HCT116 (cell line): ENCODE measurements at regions not wholly inside any gene's neighbourhood (a gene's known extent, or its start where the extent isn't known, plus 50 kb on each side); places are given as distances from the start of the nearest gene placed in this dataset.

ENCODE experiments used
- ATAC-seq: fragments of 200-7000 bp; cut with Tn5 transposase; 2 replicates; pipeline ENCODE4 v1.9.1; 2020; ENCODE audit warnings: mild to moderate bottlenecking, moderate library complexity
- BruUV-seq: library from RNA; stranded (reverse); fragments of 400-500 nt; replicated peaks from 2 replicates; lab custom pipeline; 2021; lab: Mats Ljungman, UMichigan
- CTCF ChIA-PET: fragments of 300-600 bp; sonication (Branson Sonifier 250); formaldehyde crosslinking; loops from one replicate; lab custom pipeline; 2021; ENCODE audit warnings: antibody characterized with exemption; lab: Charles Lee
- POLR2A ChIA-PET: fragments of 300-600, 350-600 bp; sonication (Branson Sonifier 250); formaldehyde crosslinking; loops from one replicate; lab custom pipeline; 2021; ENCODE audit warnings: antibody characterized with exemption; lab: Charles Lee
- RAD21 ChIA-PET, 2 experiments: fragments of 300-600 bp; sonication (Branson Sonifier 250); formaldehyde crosslinking; loops; one replicate each; lab custom pipeline; 2023; ENCODE audit warnings: low total read pairs in 2 of 2; ENCODE audit not compliant: uncharacterized antibody in 2 of 2, unreplicated experiment in 2 of 2, low non-redundant PET in 1 of 2; lab: Charles Lee
- DNase-seq: peaks from one replicate; pipeline ENCODE4 v3.0.0-alpha.2; 2010; ENCODE audit warnings: low read depth, low spot score
- H2AFZ ChIP-seq: fragments of 200-600 bp; shearing (Covaris generic), sonication (generic); 2 replicates; pipeline ENCODE4 v1.6.1; 2017; ENCODE audit warnings: low read depth, mixed run types, mixed read lengths, antibody characterized with exemption, low read length; ENCODE audit not compliant: poor library complexity, severe bottlenecking
- H3K27ac ChIP-seq: 2 replicates; pipeline ENCODE4 v1.5.1; 2012; ENCODE audit warnings: low read depth, low read length
- H3K27me3 ChIP-seq: fragments of 200-600 bp; sonication (generic); 2 replicates; pipeline ENCODE4 v1.6.1; 2016; ENCODE audit warnings: mixed run types, low read length, mixed read lengths; ENCODE audit not compliant: insufficient read depth
- H3K36me3 ChIP-seq, 2 experiments: fragments of 200-500 bp in 1 of 2; fragments of 200-600 bp in 1 of 2; sonication (Bioruptor generic) in 1 of 2; sonication (generic) in 1 of 2; 2 replicates each; pipeline versions ENCODE4 v1.5.1 to v1.6.1; 2014 to 2016; ENCODE audit warnings: low read length in 2 of 2, inconsistent platforms in 1 of 2, mixed read lengths in 1 of 2, mixed run types in 1 of 2; ENCODE audit not compliant: insufficient read depth in 2 of 2, control insufficient read depth in 1 of 2
- H3K4me1 ChIP-seq, 2 experiments: fragments of 200-600 bp in 1 of 2; sonication (generic) in 1 of 2; 2 replicates each; pipeline versions ENCODE4 v1.5.1 to v1.6.1; 2012 to 2017; ENCODE audit warnings: low read length in 2 of 2, inconsistent platforms in 1 of 2, mild to moderate bottlenecking in 1 of 2, mixed read lengths in 1 of 2, mixed run types in 1 of 2, moderate library complexity in 1 of 2; ENCODE audit not compliant: insufficient read depth in 2 of 2, control insufficient read depth in 1 of 2
- H3K4me2 ChIP-seq: fragments of 200-600 bp; sonication (generic); 2 replicates; pipeline ENCODE4 v1.6.1; 2017; ENCODE audit warnings: mixed run types, low read length, mixed read lengths
- H3K4me3 ChIP-seq, 2 experiments: fragments of 200-600 bp in 1 of 2; sonication (generic) in 1 of 2; replicated peaks in 1 of 2; 2 replicates each; pipeline ENCODE4 v1.5.1; 2011 to 2016; ENCODE audit warnings: low read length in 2 of 2, control low read depth in 1 of 2, low read depth in 1 of 2, mild to moderate bottlenecking in 1 of 2, mixed read lengths in 1 of 2, mixed run types in 1 of 2
- H3K79me2 ChIP-seq: fragments of 200-600 bp; sonication (generic); 2 replicates; pipeline ENCODE4 v1.6.1; 2017; ENCODE audit warnings: mild to moderate bottlenecking, mixed run types, low read length, moderate library complexity, mixed read lengths; ENCODE audit not compliant: insufficient read depth
- H3K9ac ChIP-seq: fragments of 200-600 bp; sonication (generic); 2 replicates; pipeline ENCODE4 v1.6.1; 2016; ENCODE audit warnings: low read length, mixed read lengths
- H3K9me2 ChIP-seq: fragments of 200-600 bp; sonication (generic), shearing (Covaris generic); 2 replicates; pipeline ENCODE4 v1.6.1; 2017; ENCODE audit warnings: mixed run types, mild to moderate bottlenecking, moderate library complexity; ENCODE audit not compliant: insufficient read depth
- H3K9me3 ChIP-seq, 2 experiments: fragments of 200-500 bp in 1 of 2; fragments of 200-600 bp in 1 of 2; sonication (Bioruptor generic) in 1 of 2; sonication (generic) in 1 of 2; 2 replicates each; pipeline ENCODE4 v1.6.1; 2014 to 2017; ENCODE audit warnings: low read length in 2 of 2, mixed read lengths in 2 of 2, inconsistent platforms in 1 of 2, low read depth in 1 of 2, mild to moderate bottlenecking in 1 of 2, mixed run types in 1 of 2, moderate library complexity in 1 of 2; ENCODE audit not compliant: control insufficient read depth in 1 of 2, insufficient read depth in 1 of 2
- H4K20me1 ChIP-seq: fragments of 200-600 bp; sonication (generic), shearing (Covaris generic); 2 replicates; pipeline ENCODE4 v1.6.1; 2017; ENCODE audit warnings: mixed run types, mild to moderate bottlenecking, moderate library complexity; ENCODE audit not compliant: insufficient read depth
- CBX3 ChIP-seq: IDR thresholded peaks from 2 replicates; pipeline ENCODE4 v1.6.1; 2012; ENCODE audit warnings: low read depth
- ELF1 ChIP-seq: IDR thresholded peaks from 2 replicates; pipeline ENCODE4 v1.6.1; 2012; ENCODE audit warnings: low read depth, borderline replicate concordance
- POLR2AphosphoS5 ChIP-seq: IDR thresholded peaks from 2 replicates; pipeline ENCODE4 v1.6.1; 2011; ENCODE audit warnings: mild to moderate bottlenecking, low read depth, low read length, moderate library complexity
- RAD21 ChIP-seq: IDR thresholded peaks from 2 replicates; pipeline ENCODE4 v1.6.1; 2012; ENCODE audit warnings: low read depth, mild to moderate bottlenecking
- SRF ChIP-seq: IDR thresholded peaks from 2 replicates; pipeline ENCODE4 v1.6.1; 2012; ENCODE audit warnings: low read depth
- ZFX ChIP-seq: fragments of 450-650 bp; IDR thresholded peaks from 2 replicates; pipeline ENCODE4 v1.6.1; 2017
- ZNF274 ChIP-seq: fragments of 200-500 bp; sonication (Bioruptor generic); IDR thresholded peaks from 2 replicates; pipeline ENCODE4 v1.6.1; 2014; ENCODE audit warnings: mild to moderate bottlenecking, low read depth, low read length, inconsistent platforms
- intact Hi-C: fragments of 100-400 bp; cut with micrococcal nuclease; formaldehyde crosslinking; loops from 2 replicates; pipeline ENCODE4 v1.10.0; 2022
- TF ChIP-seq, protein P1 (sequence below): IDR thresholded peaks from 2 replicates; pipeline ENCODE4 v1.6.1; 2012
- TF ChIP-seq, protein P2 (sequence below), 3 experiments: fragments of 200-600 bp in 1 of 3; sonication (generic) in 1 of 3; IDR thresholded peaks in 2 of 3; conservative IDR thresholded peaks in 1 of 3; 2 replicates each; pipeline ENCODE4 v1.5.1; 2012 to 2017; ENCODE audit warnings: low read depth in 2 of 3, low read length in 2 of 3, antibody characterized with exemption in 1 of 3, borderline replicate concordance in 1 of 3, control low read depth in 1 of 3, mild to moderate bottlenecking in 1 of 3, mixed read lengths in 1 of 3, mixed run types in 1 of 3, moderate library complexity in 1 of 3; ENCODE audit not compliant: insufficient read depth in 1 of 3
- TF ChIP-seq, protein P3 (sequence below): IDR thresholded peaks from 2 replicates; pipeline ENCODE4 v1.6.1; 2011; ENCODE audit warnings: mild to moderate bottlenecking, low read length, moderate library complexity; ENCODE audit not compliant: insufficient replicate concordance; ENCODE audit errors: extremely low read depth
- TF ChIP-seq, protein P4 (sequence below): IDR thresholded peaks from 2 replicates; pipeline ENCODE4 v1.6.1; 2012; ENCODE audit warnings: low read depth

DNA sequence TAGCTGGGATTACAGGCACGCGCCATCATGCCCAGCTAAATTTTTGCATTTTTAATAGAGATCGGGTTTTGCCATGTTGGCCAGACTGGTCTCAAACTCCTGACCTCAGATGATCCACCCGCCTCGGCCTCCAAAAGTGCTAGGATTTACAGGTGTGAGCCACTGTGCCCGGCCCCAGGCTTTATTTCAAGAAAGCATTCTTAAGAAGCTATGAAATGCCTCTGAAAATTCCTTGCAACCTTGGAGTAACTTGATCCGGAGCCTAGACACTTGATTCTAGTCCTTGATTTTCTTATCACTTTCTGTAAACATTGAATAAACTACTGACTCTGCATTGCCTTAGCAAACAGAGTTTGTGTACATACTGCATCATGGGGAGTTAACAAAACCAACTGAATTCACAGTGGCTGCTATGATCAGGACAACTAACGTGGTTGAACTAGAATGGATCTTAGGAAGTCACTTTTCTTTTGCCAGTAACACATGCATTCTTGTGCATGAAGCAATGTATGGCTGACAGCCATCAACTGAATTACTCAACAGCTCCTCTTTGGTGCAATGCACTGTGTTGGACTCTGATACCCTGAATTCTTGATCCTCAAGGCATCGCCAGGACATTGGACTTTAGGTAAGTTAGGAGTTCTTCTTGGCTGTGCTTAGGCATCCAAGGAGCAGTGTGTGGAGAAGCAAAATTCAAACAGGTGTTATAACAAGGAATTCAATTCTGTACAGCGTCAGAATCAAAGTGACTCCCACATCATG lies 102.8 kb upstream of the TMEM170B start:
- Histone ChIP-seq H4K20me1 (no peaks in the 10 kb centered on the region), H3K9ac (no peak overlapping the region), H3K27ac (no peak overlapping the region), H3K4me1 (peaks cover 10 to 31% of the 10 kb centered on the region in 2 experiments), H3K79me2 (no peaks in the 10 kb centered on the region), H3K9me2 (no peaks in the 10 kb centered on the region), H3K4me3 (no peak overlapping the region), H3K9me3 (0 out of 4 replicates have a peak, but pooled peaks cover 0 to 2% of the 10 kb centered on the region in 2 experiments), H2AFZ (no peak overlapping the region), H3K4me2 (no peak overlapping the region), H3K36me3 (no peaks in the 10 kb centered on the region), H3K27me3 (no peaks in the 10 kb centered on the region)
- DNase-seq = no peak
- intact Hi-C loops = no loop called here
- TF ChIP-seq CBX3 = no peak
- no peak for TF ChIP-seq ZNF274
- no peak for TF ChIP-seq POLR2AphosphoS5
- TF ChIP-seq ELF1 = no peak
- TF ChIP-seq ZFX = no peak
- TF ChIP-seq RAD21 = no peak
- TF ChIP-seq SRF = no peak
- TF ChIP-seq, protein P1, sequence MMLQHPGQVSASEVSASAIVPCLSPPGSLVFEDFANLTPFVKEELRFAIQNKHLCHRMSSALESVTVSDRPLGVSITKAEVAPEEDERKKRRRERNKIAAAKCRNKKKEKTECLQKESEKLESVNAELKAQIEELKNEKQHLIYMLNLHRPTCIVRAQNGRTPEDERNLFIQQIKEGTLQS = no peak
- TF ChIP-seq, protein P2, sequence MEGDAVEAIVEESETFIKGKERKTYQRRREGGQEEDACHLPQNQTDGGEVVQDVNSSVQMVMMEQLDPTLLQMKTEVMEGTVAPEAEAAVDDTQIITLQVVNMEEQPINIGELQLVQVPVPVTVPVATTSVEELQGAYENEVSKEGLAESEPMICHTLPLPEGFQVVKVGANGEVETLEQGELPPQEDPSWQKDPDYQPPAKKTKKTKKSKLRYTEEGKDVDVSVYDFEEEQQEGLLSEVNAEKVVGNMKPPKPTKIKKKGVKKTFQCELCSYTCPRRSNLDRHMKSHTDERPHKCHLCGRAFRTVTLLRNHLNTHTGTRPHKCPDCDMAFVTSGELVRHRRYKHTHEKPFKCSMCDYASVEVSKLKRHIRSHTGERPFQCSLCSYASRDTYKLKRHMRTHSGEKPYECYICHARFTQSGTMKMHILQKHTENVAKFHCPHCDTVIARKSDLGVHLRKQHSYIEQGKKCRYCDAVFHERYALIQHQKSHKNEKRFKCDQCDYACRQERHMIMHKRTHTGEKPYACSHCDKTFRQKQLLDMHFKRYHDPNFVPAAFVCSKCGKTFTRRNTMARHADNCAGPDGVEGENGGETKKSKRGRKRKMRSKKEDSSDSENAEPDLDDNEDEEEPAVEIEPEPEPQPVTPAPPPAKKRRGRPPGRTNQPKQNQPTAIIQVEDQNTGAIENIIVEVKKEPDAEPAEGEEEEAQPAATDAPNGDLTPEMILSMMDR (IDR thresholded peaks at IDR 0.05 in 2 of 3, conservative IDR thresholded peaks at IDR 0.05 in 1 of 3; ENCODE audit: borderline replicate concordance in 1 of 3, insufficient read depth in 1 of 3, low read depth in 2 of 3, low read length in 2 of 3) = no peak
- TF ChIP-seq, protein P3, sequence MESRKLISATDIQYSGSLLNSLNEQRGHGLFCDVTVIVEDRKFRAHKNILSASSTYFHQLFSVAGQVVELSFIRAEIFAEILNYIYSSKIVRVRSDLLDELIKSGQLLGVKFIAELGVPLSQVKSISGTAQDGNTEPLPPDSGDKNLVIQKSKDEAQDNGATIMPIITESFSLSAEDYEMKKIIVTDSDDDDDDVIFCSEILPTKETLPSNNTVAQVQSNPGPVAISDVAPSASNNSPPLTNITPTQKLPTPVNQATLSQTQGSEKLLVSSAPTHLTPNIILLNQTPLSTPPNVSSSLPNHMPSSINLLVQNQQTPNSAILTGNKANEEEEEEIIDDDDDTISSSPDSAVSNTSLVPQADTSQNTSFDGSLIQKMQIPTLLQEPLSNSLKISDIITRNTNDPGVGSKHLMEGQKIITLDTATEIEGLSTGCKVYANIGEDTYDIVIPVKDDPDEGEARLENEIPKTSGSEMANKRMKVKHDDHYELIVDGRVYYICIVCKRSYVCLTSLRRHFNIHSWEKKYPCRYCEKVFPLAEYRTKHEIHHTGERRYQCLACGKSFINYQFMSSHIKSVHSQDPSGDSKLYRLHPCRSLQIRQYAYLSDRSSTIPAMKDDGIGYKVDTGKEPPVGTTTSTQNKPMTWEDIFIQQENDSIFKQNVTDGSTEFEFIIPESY = no peak
- TF ChIP-seq, protein P4, sequence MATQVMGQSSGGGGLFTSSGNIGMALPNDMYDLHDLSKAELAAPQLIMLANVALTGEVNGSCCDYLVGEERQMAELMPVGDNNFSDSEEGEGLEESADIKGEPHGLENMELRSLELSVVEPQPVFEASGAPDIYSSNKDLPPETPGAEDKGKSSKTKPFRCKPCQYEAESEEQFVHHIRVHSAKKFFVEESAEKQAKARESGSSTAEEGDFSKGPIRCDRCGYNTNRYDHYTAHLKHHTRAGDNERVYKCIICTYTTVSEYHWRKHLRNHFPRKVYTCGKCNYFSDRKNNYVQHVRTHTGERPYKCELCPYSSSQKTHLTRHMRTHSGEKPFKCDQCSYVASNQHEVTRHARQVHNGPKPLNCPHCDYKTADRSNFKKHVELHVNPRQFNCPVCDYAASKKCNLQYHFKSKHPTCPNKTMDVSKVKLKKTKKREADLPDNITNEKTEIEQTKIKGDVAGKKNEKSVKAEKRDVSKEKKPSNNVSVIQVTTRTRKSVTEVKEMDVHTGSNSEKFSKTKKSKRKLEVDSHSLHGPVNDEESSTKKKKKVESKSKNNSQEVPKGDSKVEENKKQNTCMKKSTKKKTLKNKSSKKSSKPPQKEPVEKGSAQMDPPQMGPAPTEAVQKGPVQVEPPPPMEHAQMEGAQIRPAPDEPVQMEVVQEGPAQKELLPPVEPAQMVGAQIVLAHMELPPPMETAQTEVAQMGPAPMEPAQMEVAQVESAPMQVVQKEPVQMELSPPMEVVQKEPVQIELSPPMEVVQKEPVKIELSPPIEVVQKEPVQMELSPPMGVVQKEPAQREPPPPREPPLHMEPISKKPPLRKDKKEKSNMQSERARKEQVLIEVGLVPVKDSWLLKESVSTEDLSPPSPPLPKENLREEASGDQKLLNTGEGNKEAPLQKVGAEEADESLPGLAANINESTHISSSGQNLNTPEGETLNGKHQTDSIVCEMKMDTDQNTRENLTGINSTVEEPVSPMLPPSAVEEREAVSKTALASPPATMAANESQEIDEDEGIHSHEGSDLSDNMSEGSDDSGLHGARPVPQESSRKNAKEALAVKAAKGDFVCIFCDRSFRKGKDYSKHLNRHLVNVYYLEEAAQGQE = no peak
- RAD21 ChIA-PET = no interaction called here
- BruUV-seq = no TSS peak
- POLR2A ChIA-PET = no interaction called here
- CTCF ChIA-PET = no interaction called here
- ATAC-seq = no peak
